PC-9 (cell line): ENCODE measurements at regions not wholly inside any gene's neighbourhood (a gene's known extent, or its start where the extent isn't known, plus 50 kb on each side); places are given as distances from the start of the nearest gene placed in this dataset.

Source experiments
- CTCF ChIP-seq: fragments of 200-600 bp; sonication (generic); conservative IDR thresholded peaks from 2 replicates; pipeline ENCODE4 v1.6.1; 2017; ENCODE audit warnings: mixed run types, antibody characterized with exemption, mild to moderate bottlenecking, moderate library complexity
- EZH2 ChIP-seq: fragments of 200-600 bp; sonication (generic); IDR thresholded peaks from 2 replicates; pipeline ENCODE4 v1.8.0; 2017; ENCODE audit warnings: antibody characterized with exemption, low read depth

- TF ChIP-seq CTCF = no peak
- no peak for TF ChIP-seq EZH2
Observed at GRCh38 chr4:115396034-115396433, 282.6 kb upstream of the NDST4 start.
